Astrocyte (in vitro differentiated cells and primary cell): ENCODE measurements at regions not wholly inside any gene's neighbourhood (a gene's known extent, or its start where the extent isn't known, plus 50 kb on each side); places are given as distances from the start of the nearest gene placed in this dataset.

Source experiments
- DNase-seq: peaks from one replicate; pipeline ENCODE4 v3.0.0-alpha.2; 2010; ENCODE audit warnings: low read depth
- FAIRE-seq: peaks from 2 replicates; lab custom pipeline; 2011; peaks lifted over from hg19 to GRCh38; lab: Jason Lieb, UNC
- H2AFZ ChIP-seq: 2 replicates; pipeline ENCODE4 v1.6.0; 2012; ENCODE audit warnings: low read depth, low read length, inconsistent platforms
- H3K27ac ChIP-seq: 2 replicates; pipeline ENCODE4 v1.5.1; 2011; ENCODE audit warnings: low read depth, low read length, inconsistent platforms
- H3K27me3 ChIP-seq: 2 replicates; pipeline ENCODE4 v1.6.0; 2011; ENCODE audit warnings: low read length, inconsistent platforms; ENCODE audit not compliant: insufficient read depth
- H3K36me3 ChIP-seq: 2 replicates; pipeline ENCODE4 v1.5.1; 2011; ENCODE audit warnings: low read length, inconsistent platforms; ENCODE audit not compliant: insufficient read depth
- H3K4me1 ChIP-seq: 2 replicates; pipeline ENCODE4 v1.5.1; 2011; ENCODE audit warnings: low read length, inconsistent platforms; ENCODE audit not compliant: insufficient read depth
- H3K4me2 ChIP-seq: 2 replicates; pipeline ENCODE4 v1.6.0; 2012; ENCODE audit warnings: low read length, inconsistent platforms
- H3K4me3 ChIP-seq: 2 replicates; pipeline ENCODE4 v1.5.1; 2011; ENCODE audit warnings: low read depth, mild to moderate bottlenecking, low read length, inconsistent platforms; ENCODE audit not compliant: insufficient read depth
- H3K79me2 ChIP-seq: 2 replicates; pipeline ENCODE4 v1.6.0; 2012; ENCODE audit warnings: mild to moderate bottlenecking, low read length, inconsistent platforms; ENCODE audit not compliant: insufficient read depth
- H3K9ac ChIP-seq: 2 replicates; pipeline ENCODE4 v1.6.0; 2012; ENCODE audit warnings: mild to moderate bottlenecking, low read length, inconsistent platforms
- H3K9me3 ChIP-seq: 2 replicates; pipeline ENCODE4 v1.5.1; 2012; ENCODE audit warnings: low read depth, mild to moderate bottlenecking, low read length, inconsistent platforms; ENCODE audit not compliant: insufficient read depth
- H4K20me1 ChIP-seq: 2 replicates; pipeline ENCODE4 v1.6.0; 2012; ENCODE audit warnings: low read length, inconsistent platforms; ENCODE audit not compliant: insufficient read depth
- H3K27ac Mint-ChIP-seq: one replicate; pipeline ENCODE4 v1.8.0; 2021; ENCODE audit warnings: mild to moderate bottlenecking, mixed read lengths; ENCODE audit not compliant: unreplicated experiment
- H3K27me3 Mint-ChIP-seq: one replicate; pipeline ENCODE4 v1.8.0; 2021; ENCODE audit warnings: low read depth, mixed read lengths; ENCODE audit not compliant: unreplicated experiment
- H3K36me3 Mint-ChIP-seq: one replicate; pipeline ENCODE4 v1.8.0; 2021; ENCODE audit warnings: low read depth, mixed read lengths; ENCODE audit not compliant: unreplicated experiment
- H3K4me1 Mint-ChIP-seq: one replicate; pipeline ENCODE4 v1.8.0; 2021; ENCODE audit warnings: low read depth, mixed read lengths; ENCODE audit not compliant: unreplicated experiment
- H3K4me3 Mint-ChIP-seq: one replicate; pipeline ENCODE4 v1.8.0; 2021; ENCODE audit warnings: mild to moderate bottlenecking, moderate library complexity, mixed read lengths; ENCODE audit not compliant: unreplicated experiment
- H3K9me3 Mint-ChIP-seq: one replicate; pipeline ENCODE4 v1.8.0; 2021; ENCODE audit warnings: mild to moderate bottlenecking, mixed read lengths; ENCODE audit not compliant: unreplicated experiment
- EZH2 ChIP-seq: IDR thresholded peaks from 2 replicates; pipeline ENCODE4 v1.6.1; 2012; ENCODE audit warnings: mild to moderate bottlenecking, low read length, inconsistent platforms; ENCODE audit not compliant: insufficient read depth
- TF ChIP-seq, protein P1 (sequence below): IDR thresholded peaks from 2 replicates; pipeline ENCODE4 v1.5.1; 2011; ENCODE audit warnings: low read depth, mild to moderate bottlenecking, inconsistent platforms, low read length, moderate library complexity; ENCODE audit not compliant: insufficient read depth

DNA sequence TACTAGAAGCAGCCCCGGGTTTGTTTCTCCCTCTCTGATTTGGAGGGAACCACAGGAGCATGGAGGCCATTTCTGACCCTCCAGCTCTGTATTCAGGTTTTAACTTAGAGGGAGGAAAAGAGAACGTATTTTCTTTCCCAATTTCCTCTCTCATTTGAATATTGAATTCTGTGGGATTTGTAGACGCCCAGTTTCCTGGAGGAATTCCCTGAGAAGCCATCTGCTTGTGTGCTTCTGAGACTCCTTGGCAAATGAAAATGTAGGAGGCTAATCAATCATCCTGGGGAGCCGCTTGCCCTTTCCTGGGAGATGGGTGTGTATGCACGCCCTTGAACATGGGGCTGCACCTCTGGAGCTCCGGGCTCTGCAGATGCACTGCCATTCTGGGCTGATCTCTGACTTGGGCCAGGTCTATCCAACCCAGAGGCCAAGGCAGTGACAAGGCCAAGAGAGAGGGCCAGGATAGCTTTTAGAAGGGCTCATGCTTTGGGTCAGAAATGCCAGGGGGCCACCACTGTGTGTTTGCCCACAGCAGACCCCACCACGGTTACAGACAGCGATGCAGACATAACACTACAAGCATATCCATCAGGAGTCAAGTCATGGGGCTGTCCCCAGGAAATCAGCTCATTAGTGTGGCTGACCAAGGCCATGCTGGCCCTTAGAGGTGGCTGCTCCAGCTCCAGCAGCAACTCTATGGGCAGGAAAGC, 174.5 kb downstream of the C5orf15 start:
- no peak for TF ChIP-seq EZH2
- TF ChIP-seq, protein P1, sequence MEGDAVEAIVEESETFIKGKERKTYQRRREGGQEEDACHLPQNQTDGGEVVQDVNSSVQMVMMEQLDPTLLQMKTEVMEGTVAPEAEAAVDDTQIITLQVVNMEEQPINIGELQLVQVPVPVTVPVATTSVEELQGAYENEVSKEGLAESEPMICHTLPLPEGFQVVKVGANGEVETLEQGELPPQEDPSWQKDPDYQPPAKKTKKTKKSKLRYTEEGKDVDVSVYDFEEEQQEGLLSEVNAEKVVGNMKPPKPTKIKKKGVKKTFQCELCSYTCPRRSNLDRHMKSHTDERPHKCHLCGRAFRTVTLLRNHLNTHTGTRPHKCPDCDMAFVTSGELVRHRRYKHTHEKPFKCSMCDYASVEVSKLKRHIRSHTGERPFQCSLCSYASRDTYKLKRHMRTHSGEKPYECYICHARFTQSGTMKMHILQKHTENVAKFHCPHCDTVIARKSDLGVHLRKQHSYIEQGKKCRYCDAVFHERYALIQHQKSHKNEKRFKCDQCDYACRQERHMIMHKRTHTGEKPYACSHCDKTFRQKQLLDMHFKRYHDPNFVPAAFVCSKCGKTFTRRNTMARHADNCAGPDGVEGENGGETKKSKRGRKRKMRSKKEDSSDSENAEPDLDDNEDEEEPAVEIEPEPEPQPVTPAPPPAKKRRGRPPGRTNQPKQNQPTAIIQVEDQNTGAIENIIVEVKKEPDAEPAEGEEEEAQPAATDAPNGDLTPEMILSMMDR: no peak
- DNase-seq (no peak), FAIRE-seq (no peak)
- Histone ChIP-seq H3K4me2 (no peak overlapping the region), H3K9me3 (no peaks in the 10 kb centered on the region), H3K79me2 (no peaks in the 10 kb centered on the region), H3K27me3 (peaks cover 9% of the 10 kb centered on the region), H2AFZ (no peak overlapping the region), H4K20me1 (no peaks in the 10 kb centered on the region), H3K4me3 (no peak overlapping the region), H3K36me3 (no peaks in the 10 kb centered on the region), H3K4me1 (no peaks in the 10 kb centered on the region), H3K27ac (no peak overlapping the region), H3K9ac (no peak overlapping the region)
- no peaks in the 10 kb centered on the region for H3K9me3 Mint-ChIP-seq
- H3K27ac Mint-ChIP-seq: no peak overlapping the region
- H3K27me3 Mint-ChIP-seq: peaks cover 51% of the 10 kb centered on the region
- peaks cover 3% of the 10 kb centered on the region for H3K36me3 Mint-ChIP-seq
- H3K4me1 Mint-ChIP-seq: peaks cover 6% of the 10 kb centered on the region
- no peak overlapping the region for H3K4me3 Mint-ChIP-seq

DNA sequence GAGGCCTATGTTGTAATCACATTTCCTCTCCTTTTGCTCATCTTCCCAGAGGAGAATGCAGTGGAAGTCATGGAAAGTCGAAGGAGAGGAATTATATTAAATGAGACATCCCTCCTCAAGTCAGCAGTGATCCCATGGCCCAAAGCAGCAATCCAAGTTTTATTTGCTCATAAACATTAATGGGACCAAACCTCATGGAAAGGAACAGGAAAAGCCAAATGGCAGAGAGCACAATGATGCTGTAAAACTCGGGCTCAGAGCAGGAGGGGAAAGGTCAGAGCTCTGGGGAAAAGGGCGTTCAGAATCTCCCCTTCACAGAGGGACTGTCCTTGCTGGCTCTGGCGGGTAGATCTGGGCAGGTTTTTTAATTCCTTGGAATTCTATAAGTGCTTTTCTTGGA, 175.8 kb downstream of the C5orf15 start:
- Mint-ChIP-seq H3K27me3 (peaks cover 54% of the 10 kb centered on the region), H3K27ac (no peak overlapping the region), H3K36me3 (peaks cover 3% of the 10 kb centered on the region), H3K4me1 (peaks cover 4% of the 10 kb centered on the region), H3K9me3 (no peaks in the 10 kb centered on the region), H3K4me3 (no peak overlapping the region)
- TF ChIP-seq EZH2: no peak
- TF ChIP-seq, protein P1: no peak
- no peak overlapping the region for H2AFZ ChIP-seq
- DNase-seq (no peak), FAIRE-seq (no peak)
- peaks cover 10% of the 10 kb centered on the region for H3K27me3 ChIP-seq
- no peak overlapping the region for H3K4me2 ChIP-seq
- H3K79me2 ChIP-seq: no peaks in the 10 kb centered on the region
- no peak overlapping the region for H3K27ac ChIP-seq
- H3K4me1 ChIP-seq: no peaks in the 10 kb centered on the region
- H3K36me3 ChIP-seq: no peaks in the 10 kb centered on the region
- no peak overlapping the region for H3K4me3 ChIP-seq
- H4K20me1 ChIP-seq: no peaks in the 10 kb centered on the region
- no peak overlapping the region for H3K9ac ChIP-seq
- H3K9me3 ChIP-seq: no peaks in the 10 kb centered on the region

DNA sequence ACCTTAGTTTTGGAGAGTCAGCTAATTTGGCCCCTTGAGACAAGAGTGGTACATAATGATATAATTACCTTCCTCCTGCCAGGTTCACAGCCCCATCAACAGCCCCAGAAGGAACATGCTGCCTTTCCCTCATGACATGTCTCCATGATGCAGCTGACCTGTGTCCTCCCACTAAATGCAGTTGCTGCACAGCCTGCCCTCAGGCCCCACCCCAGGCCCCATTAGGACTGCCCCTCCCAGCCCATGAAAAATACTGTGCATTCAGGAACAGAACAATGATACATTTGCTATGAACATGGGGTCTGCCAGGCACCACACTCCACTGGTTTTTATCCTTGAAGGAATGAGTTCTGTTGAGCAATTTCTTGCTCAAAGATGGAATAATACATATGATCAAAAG, 176.4 kb downstream of the C5orf15 start:
- Mint-ChIP-seq H3K36me3 (peaks cover 3% of the 10 kb centered on the region), H3K27ac (no peak overlapping the region), H3K27me3 (peaks cover 54% of the 10 kb centered on the region), H3K4me1 (peaks cover 2% of the 10 kb centered on the region), H3K9me3 (no peaks in the 10 kb centered on the region), H3K4me3 (no peak overlapping the region)
- Histone ChIP-seq H3K4me1 (no peaks in the 10 kb centered on the region), H3K27me3 (peaks cover 10% of the 10 kb centered on the region), H2AFZ (no peak overlapping the region), H3K79me2 (no peaks in the 10 kb centered on the region), H3K27ac (no peak overlapping the region), H3K9ac (no peak overlapping the region), H3K4me3 (no peak overlapping the region), H3K36me3 (no peaks in the 10 kb centered on the region), H3K4me2 (no peak overlapping the region), H4K20me1 (no peaks in the 10 kb centered on the region), H3K9me3 (no peaks in the 10 kb centered on the region)
- TF ChIP-seq, protein P1: no peak
- TF ChIP-seq EZH2: no peak
- DNase-seq (no peak), FAIRE-seq (no peak)
